Panc1 (cell line): ENCODE measurements at regions not wholly inside any gene's neighbourhood (a gene's known extent, or its start where the extent isn't known, plus 50 kb on each side); places are given as distances from the start of the nearest gene placed in this dataset.

ENCODE experiments used
- ATAC-seq: fragments of 200-7000 bp; cut with Tn5 transposase; 2 replicates; pipeline ENCODE4 v1.9.1; 2020; ENCODE audit warnings: mild to moderate bottlenecking, moderate library complexity
- BruUV-seq: library from RNA; stranded (reverse); fragments of 400-500 nt; replicated peaks from 2 replicates; lab custom pipeline; 2021; lab: Mats Ljungman, UMichigan
- CTCF ChIA-PET: fragments of 300-600 bp; sonication (Branson Sonifier 250); formaldehyde crosslinking; loops from one replicate; lab custom pipeline; 2022; ENCODE audit warnings: antibody characterized with exemption; lab: Charles Lee
- POLR2A ChIA-PET: fragments of 300-600 bp; sonication (Branson Sonifier 250); formaldehyde crosslinking; loops from one replicate; lab custom pipeline; 2022; ENCODE audit warnings: antibody characterized with exemption; lab: Charles Lee
- DNase-seq: peaks from one replicate; pipeline ENCODE4 v3.0.0-alpha.2; 2010; ENCODE audit warnings: low read depth, low spot score
- H3K27ac ChIP-seq: 2 replicates; pipeline ENCODE4 v1.5.1; 2011; ENCODE audit warnings: mild to moderate bottlenecking, low read length, inconsistent platforms
- H3K27me3 ChIP-seq: fragments of 200-500 bp; sonication (Bioruptor generic); 2 replicates; pipeline ENCODE4 v1.6.0; 2014; ENCODE audit warnings: low read length, inconsistent platforms; ENCODE audit not compliant: control insufficient read depth, insufficient read depth
- H3K36me3 ChIP-seq: fragments of 200-500 bp; sonication (Bioruptor generic); 2 replicates; pipeline ENCODE4 v1.5.1; 2014; ENCODE audit warnings: inconsistent platforms, mild to moderate bottlenecking, low read length, moderate library complexity; ENCODE audit not compliant: control insufficient read depth, insufficient read depth
- H3K4me1 ChIP-seq: 2 replicates; pipeline ENCODE4 v1.5.1; 2011; ENCODE audit warnings: inconsistent platforms, mild to moderate bottlenecking, low read length, moderate library complexity; ENCODE audit not compliant: control insufficient read depth, insufficient read depth
- H3K4me3 ChIP-seq, 2 experiments: 2 replicates each; pipeline ENCODE4 v1.5.1; 2011 to 2012; ENCODE audit warnings: low read depth in 2 of 2, low read length in 2 of 2, mild to moderate bottlenecking in 2 of 2, inconsistent platforms in 1 of 2, moderate library complexity in 1 of 2
- H3K9me3 ChIP-seq: fragments of 200-500 bp; sonication (Bioruptor generic); 2 replicates; pipeline ENCODE4 v1.5.1; 2014; ENCODE audit warnings: low read depth, mild to moderate bottlenecking, inconsistent platforms, low read length, moderate library complexity; ENCODE audit not compliant: control insufficient read depth, insufficient read depth
- POLR2AphosphoS5 ChIP-seq: IDR thresholded peaks from 2 replicates; pipeline ENCODE4 v1.6.1; 2012; ENCODE audit warnings: mild to moderate bottlenecking, low read depth, low read length, moderate library complexity
- SIN3A ChIP-seq: IDR thresholded peaks from 2 replicates; pipeline ENCODE4 v1.6.1; 2012; ENCODE audit warnings: low read depth, mild to moderate bottlenecking, low read length, moderate library complexity, borderline replicate concordance; ENCODE audit not compliant: insufficient read depth
- TCF7L2 ChIP-seq: IDR thresholded peaks from 2 replicates; pipeline ENCODE4 v1.6.1; 2011; ENCODE audit warnings: mild to moderate bottlenecking, low read depth, low read length, inconsistent platforms
- in situ Hi-C: cut with HindIII; loops from 2 replicates; pipeline ENCODE4 v1.10.0; 2016; ENCODE audit warnings: low sequenced_read_pairs, low pct_unique_long_range_greater_than_20kb
- intact Hi-C: fragments of 100-400 bp; cut with micrococcal nuclease; formaldehyde crosslinking; loops from one replicate; pipeline ENCODE4 v1.10.0; 2022; ENCODE audit not compliant: unreplicated experiment
- TF ChIP-seq, protein P1 (sequence below), 2 experiments: IDR thresholded peaks; 2 replicates each; pipeline ENCODE4 v1.6.1; 2011 to 2012; ENCODE audit warnings: low read depth in 2 of 2, control low read depth in 1 of 2, low read length in 1 of 2, mild to moderate bottlenecking in 1 of 2, moderate library complexity in 1 of 2; ENCODE audit not compliant: insufficient read depth in 1 of 2
- TF ChIP-seq, protein P2 (sequence below): fragments of 450-650 bp; IDR thresholded peaks from 2 replicates; pipeline ENCODE4 v1.5.1; 2017; ENCODE audit warnings: mild to moderate bottlenecking

DNA sequence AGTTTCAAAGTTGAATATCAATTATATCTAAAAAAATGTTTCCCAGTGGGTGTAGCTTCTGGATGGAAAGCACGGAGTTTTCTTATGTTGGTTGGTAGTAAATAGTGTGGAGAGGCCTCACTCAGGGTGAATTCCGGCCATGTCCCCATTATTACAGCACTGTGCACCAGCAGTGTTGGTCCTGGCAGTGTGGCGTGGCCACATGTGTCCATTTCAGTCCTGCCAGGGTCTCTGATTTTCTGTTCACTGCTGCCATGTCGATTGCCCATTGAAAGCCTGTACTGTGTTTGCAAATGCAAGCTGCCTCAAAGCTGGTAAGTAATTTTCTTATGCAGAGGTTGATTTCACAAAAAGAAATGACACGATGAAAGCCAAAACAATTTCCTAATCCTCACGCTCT lies 386.2 kb downstream of the GALR1 start:
- peaks cover 12% of the 10 kb centered on the region for H3K27me3 ChIP-seq
- H3K27ac ChIP-seq, result no peak overlapping the region
- DNase-seq, result no peak
- ChIA-PET POLR2A (no interaction called here), CTCF (no interaction called here)
- in situ Hi-C loops, result no loop called here
- intact Hi-C loops, result no loop called here
- no peak for TF ChIP-seq TCF7L2
- TF ChIP-seq SIN3A, result no peak
- TF ChIP-seq, protein P1, sequence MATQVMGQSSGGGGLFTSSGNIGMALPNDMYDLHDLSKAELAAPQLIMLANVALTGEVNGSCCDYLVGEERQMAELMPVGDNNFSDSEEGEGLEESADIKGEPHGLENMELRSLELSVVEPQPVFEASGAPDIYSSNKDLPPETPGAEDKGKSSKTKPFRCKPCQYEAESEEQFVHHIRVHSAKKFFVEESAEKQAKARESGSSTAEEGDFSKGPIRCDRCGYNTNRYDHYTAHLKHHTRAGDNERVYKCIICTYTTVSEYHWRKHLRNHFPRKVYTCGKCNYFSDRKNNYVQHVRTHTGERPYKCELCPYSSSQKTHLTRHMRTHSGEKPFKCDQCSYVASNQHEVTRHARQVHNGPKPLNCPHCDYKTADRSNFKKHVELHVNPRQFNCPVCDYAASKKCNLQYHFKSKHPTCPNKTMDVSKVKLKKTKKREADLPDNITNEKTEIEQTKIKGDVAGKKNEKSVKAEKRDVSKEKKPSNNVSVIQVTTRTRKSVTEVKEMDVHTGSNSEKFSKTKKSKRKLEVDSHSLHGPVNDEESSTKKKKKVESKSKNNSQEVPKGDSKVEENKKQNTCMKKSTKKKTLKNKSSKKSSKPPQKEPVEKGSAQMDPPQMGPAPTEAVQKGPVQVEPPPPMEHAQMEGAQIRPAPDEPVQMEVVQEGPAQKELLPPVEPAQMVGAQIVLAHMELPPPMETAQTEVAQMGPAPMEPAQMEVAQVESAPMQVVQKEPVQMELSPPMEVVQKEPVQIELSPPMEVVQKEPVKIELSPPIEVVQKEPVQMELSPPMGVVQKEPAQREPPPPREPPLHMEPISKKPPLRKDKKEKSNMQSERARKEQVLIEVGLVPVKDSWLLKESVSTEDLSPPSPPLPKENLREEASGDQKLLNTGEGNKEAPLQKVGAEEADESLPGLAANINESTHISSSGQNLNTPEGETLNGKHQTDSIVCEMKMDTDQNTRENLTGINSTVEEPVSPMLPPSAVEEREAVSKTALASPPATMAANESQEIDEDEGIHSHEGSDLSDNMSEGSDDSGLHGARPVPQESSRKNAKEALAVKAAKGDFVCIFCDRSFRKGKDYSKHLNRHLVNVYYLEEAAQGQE (IDR thresholded peaks at IDR 0.05; ENCODE audit: insufficient read depth in 1 of 2, low read depth in 2 of 2, low read length in 1 of 2), result no peak
- TF ChIP-seq, protein P2, sequence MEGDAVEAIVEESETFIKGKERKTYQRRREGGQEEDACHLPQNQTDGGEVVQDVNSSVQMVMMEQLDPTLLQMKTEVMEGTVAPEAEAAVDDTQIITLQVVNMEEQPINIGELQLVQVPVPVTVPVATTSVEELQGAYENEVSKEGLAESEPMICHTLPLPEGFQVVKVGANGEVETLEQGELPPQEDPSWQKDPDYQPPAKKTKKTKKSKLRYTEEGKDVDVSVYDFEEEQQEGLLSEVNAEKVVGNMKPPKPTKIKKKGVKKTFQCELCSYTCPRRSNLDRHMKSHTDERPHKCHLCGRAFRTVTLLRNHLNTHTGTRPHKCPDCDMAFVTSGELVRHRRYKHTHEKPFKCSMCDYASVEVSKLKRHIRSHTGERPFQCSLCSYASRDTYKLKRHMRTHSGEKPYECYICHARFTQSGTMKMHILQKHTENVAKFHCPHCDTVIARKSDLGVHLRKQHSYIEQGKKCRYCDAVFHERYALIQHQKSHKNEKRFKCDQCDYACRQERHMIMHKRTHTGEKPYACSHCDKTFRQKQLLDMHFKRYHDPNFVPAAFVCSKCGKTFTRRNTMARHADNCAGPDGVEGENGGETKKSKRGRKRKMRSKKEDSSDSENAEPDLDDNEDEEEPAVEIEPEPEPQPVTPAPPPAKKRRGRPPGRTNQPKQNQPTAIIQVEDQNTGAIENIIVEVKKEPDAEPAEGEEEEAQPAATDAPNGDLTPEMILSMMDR, result no peak
- no TSS peak for BruUV-seq
- no peaks in the 10 kb centered on the region for H3K9me3 ChIP-seq
- no peak overlapping the region for H3K4me3 ChIP-seq
- H3K4me1 ChIP-seq, result no peaks in the 10 kb centered on the region
- no peaks in the 10 kb centered on the region for H3K36me3 ChIP-seq
- no peak for ATAC-seq

DNA sequence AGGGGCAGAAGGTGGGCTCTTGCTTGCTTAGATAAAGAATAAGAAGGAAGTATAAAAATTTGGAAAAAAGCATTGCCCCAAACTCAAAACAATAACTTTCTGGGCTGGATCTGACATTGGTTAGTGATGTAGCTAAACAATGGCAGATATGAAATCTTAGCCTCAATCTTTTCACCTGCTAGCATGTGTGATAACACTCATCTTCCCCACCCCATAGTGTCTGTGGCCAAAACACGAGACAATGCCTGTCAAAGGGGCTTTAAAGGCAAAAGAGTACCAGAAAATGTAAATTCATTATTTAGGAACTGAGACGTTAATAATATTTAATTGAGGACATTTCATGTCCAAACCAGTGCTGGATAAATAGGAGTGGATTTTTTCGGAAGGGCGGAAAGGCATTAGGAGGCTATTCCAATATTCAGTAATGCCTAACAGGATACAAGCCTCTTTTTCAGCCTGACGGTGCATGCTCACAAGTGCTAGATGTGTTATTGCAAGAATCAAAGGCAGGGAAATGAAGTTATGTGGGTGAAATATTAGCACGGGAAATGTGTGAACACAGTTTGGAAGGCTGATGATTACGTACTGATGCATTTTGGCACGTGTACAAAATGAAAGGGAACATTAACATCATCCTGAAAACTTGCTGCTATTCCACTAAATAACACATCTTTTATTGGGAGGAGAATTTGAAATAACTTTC lies 395.7 kb downstream of the GALR1 start:
- Histone ChIP-seq H3K27ac (no peak overlapping the region), H3K9me3 (no peaks in the 10 kb centered on the region), H3K4me1 (no peaks in the 10 kb centered on the region), H3K27me3 (no peaks in the 10 kb centered on the region; the same call in 1 of the 2 replicates), H3K36me3 (no peaks in the 10 kb centered on the region), H3K4me3 (no peak overlapping the region)
- ChIA-PET POLR2A (no interaction called here), CTCF (no interaction called here)
- TF ChIP-seq, protein P1 (IDR thresholded peaks at IDR 0.05; ENCODE audit: insufficient read depth in 1 of 2, low read depth in 2 of 2, low read length in 1 of 2), result no peak
- TF ChIP-seq POLR2AphosphoS5, result no peak
- no peak for TF ChIP-seq TCF7L2
- no peak for TF ChIP-seq SIN3A
- ATAC-seq (no peak), DNase-seq (no peak)
- in situ Hi-C loops, result no loop called here
- intact Hi-C loops, result no loop called here
- BruUV-seq, result no TSS peak
